ENCODE measurements at regions not wholly inside any gene's neighbourhood (a gene's known extent, or its start where the extent isn't known, plus 50 kb on each side); places are given as distances from the start of the nearest gene placed in this dataset.

DNA sequence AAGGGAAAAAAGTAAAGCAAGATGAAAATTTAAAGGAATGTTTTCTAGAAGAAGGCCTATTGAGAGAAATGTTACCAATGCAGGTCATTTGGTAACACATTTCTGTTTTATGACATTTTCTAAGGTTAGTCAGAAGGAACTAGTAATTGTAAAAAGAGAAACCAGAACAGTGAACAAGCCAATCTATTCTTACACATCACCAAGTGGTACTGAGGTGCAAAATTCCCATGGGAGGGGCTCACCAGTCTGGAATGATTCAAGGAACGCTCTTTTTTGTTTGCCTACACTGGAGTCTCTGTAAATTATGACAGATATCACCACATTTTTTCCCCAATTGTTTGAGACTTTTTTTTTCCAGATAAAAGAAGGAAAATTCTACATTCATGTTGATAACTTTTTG is 404.7 kb upstream of the CNKSR2 start:
- TF ChIP-seq CTCF (IDR thresholded peaks at IDR 0.05; ENCODE audit: insufficient read depth, low read depth, low read length), result no peak
- no peak for TF ChIP-seq EZH2 (IDR thresholded peaks at IDR 0.05; ENCODE audit: insufficient read depth, low read length)

All from astrocyte (in vitro differentiated cells and primary cell).